H1 (cell line): ENCODE measurements at regions not wholly inside any gene's neighbourhood (a gene's known extent, or its start where the extent isn't known, plus 50 kb on each side); places are given as distances from the start of the nearest gene placed in this dataset.

Experiments
- ASH2L ChIP-seq: fragments of 200-600, 300-600 bp; sonication (generic); IDR thresholded peaks from one replicate; pipeline ENCODE4 v1.7.1; 2017; ENCODE audit warnings: low read length
- ATF2 ChIP-seq: IDR thresholded peaks from 2 replicates; pipeline ENCODE4 v1.6.1; 2012; ENCODE audit warnings: low read length, inconsistent platforms
- ATF3 ChIP-seq: IDR thresholded peaks from 2 replicates; pipeline ENCODE4 v1.6.1; 2011; ENCODE audit warnings: low read depth, mild to moderate bottlenecking, low read length; ENCODE audit not compliant: insufficient read depth
- BCL11A ChIP-seq, 2 experiments: IDR thresholded peaks; one replicate each; pipeline ENCODE4 v1.6.1; 2011; ENCODE audit warnings: low read depth in 2 of 2, low read length in 2 of 2, mild to moderate bottlenecking in 2 of 2
- CEBPB ChIP-seq: IDR thresholded peaks from 2 replicates; pipeline ENCODE4 v1.6.1; 2012; ENCODE audit warnings: low read depth, low read length
- CHD1 ChIP-seq: IDR thresholded peaks from 2 replicates; pipeline ENCODE4 v1.6.1; 2012; ENCODE audit warnings: low read depth, low read length, improper control_type of control experiment
- CHD2 ChIP-seq: IDR thresholded peaks from 2 replicates; pipeline ENCODE4 v1.6.1; 2012; ENCODE audit warnings: low read length, improper control_type of control experiment
- EGR1 ChIP-seq: IDR thresholded peaks from 2 replicates; pipeline ENCODE4 v1.6.1; 2011; ENCODE audit warnings: low read depth, low read length, borderline replicate concordance
- EZH2 ChIP-seq: fragments of 200-600 bp; sonication (generic); IDR thresholded peaks from 2 replicates; pipeline ENCODE4 v1.7.1; 2012; ENCODE audit warnings: low read depth, mild to moderate bottlenecking, moderate library complexity, low read length, inconsistent platforms; ENCODE audit not compliant: severe bottlenecking
- GTF2F1 ChIP-seq: IDR thresholded peaks from 2 replicates; pipeline ENCODE4 v1.6.1; 2012; ENCODE audit warnings: low read depth, low read length, improper control_type of control experiment, borderline replicate concordance
- JUN ChIP-seq: IDR thresholded peaks from 2 replicates; pipeline ENCODE4 v1.6.1; 2011; ENCODE audit warnings: low read depth, mild to moderate bottlenecking, improper control_type of control experiment, low read length
- KDM4A ChIP-seq: IDR thresholded peaks from one replicate; pipeline ENCODE4 v1.7.1; 2012; ENCODE audit warnings: low read depth, mild to moderate bottlenecking, moderate library complexity, low read length, inconsistent platforms; ENCODE audit not compliant: severe bottlenecking
- MAFK ChIP-seq: IDR thresholded peaks from 2 replicates; pipeline ENCODE4 v1.6.1; 2012; ENCODE audit warnings: low read depth, mild to moderate bottlenecking, improper control_type of control experiment, low read length
- NRF1 ChIP-seq: IDR thresholded peaks from 2 replicates; pipeline ENCODE4 v1.6.1; 2011; ENCODE audit warnings: mild to moderate bottlenecking, low read depth, low read length, improper control_type of control experiment
- RXRA ChIP-seq: IDR thresholded peaks from 2 replicates; pipeline ENCODE4 v1.6.1; 2011; ENCODE audit warnings: low read depth, mild to moderate bottlenecking, low read length, moderate library complexity; ENCODE audit not compliant: insufficient read depth
- SAP30 ChIP-seq: fragments of 300-600 bp; sonication (generic); IDR thresholded peaks from 2 replicates; pipeline ENCODE4 v1.7.1; 2012; ENCODE audit warnings: low read length, moderate library complexity, mild to moderate bottlenecking, inconsistent platforms; ENCODE audit not compliant: insufficient read depth, insufficient replicate concordance
- SIRT6 ChIP-seq: IDR thresholded peaks from one replicate; pipeline ENCODE4 v1.7.1; 2012; ENCODE audit warnings: low read length, inconsistent platforms
- SIX5 ChIP-seq: IDR thresholded peaks from 2 replicates; pipeline ENCODE4 v1.6.1; 2011; ENCODE audit warnings: mild to moderate bottlenecking, low read depth, low read length
- SP1 ChIP-seq: IDR thresholded peaks from 2 replicates; pipeline ENCODE4 v1.6.1; 2011; ENCODE audit warnings: low read depth, low read length
- SUZ12 ChIP-seq: fragments of 200-600 bp; sonication (generic); IDR thresholded peaks from 2 replicates; pipeline ENCODE4 v1.6.1; 2012; ENCODE audit warnings: mild to moderate bottlenecking, inconsistent platforms, low read length, moderate library complexity, mixed read lengths
- TAF7 ChIP-seq: optimal IDR thresholded peaks from 2 replicates; pipeline ENCODE3; 2011; ENCODE audit warnings: low read depth, mild to moderate bottlenecking, inconsistent platforms, low read length, moderate library complexity, borderline replicate concordance
- TBP ChIP-seq: IDR thresholded peaks from 2 replicates; pipeline ENCODE4 v1.6.1; 2011; ENCODE audit warnings: low read depth, low read length, improper control_type of control experiment
- ZNF274 ChIP-seq: IDR thresholded peaks from 2 replicates; pipeline ENCODE4 v1.7.0; 2012; ENCODE audit warnings: low read length, borderline replicate concordance; ENCODE audit errors: extremely low read depth

GRCh38 chr15:62344806-62345539 lies 179.9 kb upstream of the C2CD4B start (continued):
- no peak for TF ChIP-seq ZNF274
- TF ChIP-seq CEBPB: no peak
- no peak for TF ChIP-seq CHD2
- TF ChIP-seq SIX5: no peak
- 0 out of 2 replicates have a peak, but pooled peaks have one; percentile 39 for TF ChIP-seq SP1
- TF ChIP-seq RXRA: no peak
- no peak for TF ChIP-seq CHD1
- no peak for TF ChIP-seq GTF2F1
- no peak for TF ChIP-seq SIRT6
- TF ChIP-seq EZH2: no peak
- no peak for TF ChIP-seq JUN
- TF ChIP-seq ATF3: no peak
- TF ChIP-seq SUZ12: no peak
- no peak for TF ChIP-seq TBP
- TF ChIP-seq EGR1: no peak
- no peak for TF ChIP-seq MAFK
- no peak for TF ChIP-seq TAF7
- no peak for TF ChIP-seq SAP30
- TF ChIP-seq ASH2L: peak; percentile 40
- no peak for TF ChIP-seq BCL11A (IDR thresholded peaks at IDR 0.05; ENCODE audit: low read depth in 2 of 2, low read length in 2 of 2)
- TF ChIP-seq KDM4A: no peak
- TF ChIP-seq NRF1: peak; percentile 48
- no peak for TF ChIP-seq ATF2
